GM12892 (cell line): ENCODE measurements at regions not wholly inside any gene's neighbourhood (a gene's known extent, or its start where the extent isn't known, plus 50 kb on each side); places are given as distances from the start of the nearest gene placed in this dataset.

Source experiments
- DNase-seq: peaks from one replicate; pipeline ENCODE4 v3.0.0; 2011; ENCODE audit not compliant: insufficient read length
- FAIRE-seq: peaks from 2 replicates; lab custom pipeline; 2011; peaks lifted over from hg19 to GRCh38; lab: Jason Lieb, UNC
- POLR2A ChIP-seq: IDR thresholded peaks from 2 replicates; pipeline ENCODE4 v1.6.1; 2011; ENCODE audit warnings: low read depth, low read length, control low read depth
- POLR2AphosphoS5 ChIP-seq: IDR thresholded peaks from 2 replicates; pipeline ENCODE4 v1.6.1; 2011; ENCODE audit warnings: low read depth, low read length, control low read depth
- TAF1 ChIP-seq: IDR thresholded peaks from 2 replicates; pipeline ENCODE4 v1.6.1; 2011; ENCODE audit warnings: low read depth, mild to moderate bottlenecking, control low read depth, low read length, borderline replicate concordance

DNA sequence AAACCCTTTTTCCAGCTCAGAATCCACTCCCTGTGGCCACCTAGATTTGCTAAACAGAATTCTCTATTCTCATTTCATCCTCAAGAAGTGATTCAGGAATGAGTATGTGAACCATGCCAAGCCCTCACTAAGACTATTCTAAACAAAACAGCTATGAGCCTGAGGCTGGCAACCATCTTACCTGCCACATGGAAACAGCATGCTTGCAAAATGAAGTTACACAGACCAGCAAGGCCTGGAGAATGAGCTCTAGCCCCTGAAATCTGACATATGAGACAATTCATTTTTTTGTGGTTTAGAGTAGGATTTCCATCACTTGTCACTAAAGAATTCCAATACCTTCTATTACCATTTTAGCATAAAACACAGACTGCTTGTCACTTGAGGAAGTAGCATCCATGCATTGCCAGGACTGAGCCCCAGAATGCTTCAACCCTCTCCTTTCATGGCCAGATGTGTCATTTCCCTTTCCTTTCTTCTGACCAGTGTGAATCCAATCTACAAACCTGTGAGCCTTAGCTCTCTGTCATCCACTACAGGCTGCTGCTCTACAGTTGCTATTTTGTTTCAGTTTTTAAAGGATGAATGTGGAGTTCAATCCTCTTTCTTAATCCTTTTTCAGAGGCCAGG, 744.3 kb upstream of the ACVR2A start:
- no peak for DNase-seq
- no peak for FAIRE-seq
- TF ChIP-seq TAF1: no peak
- no peak for TF ChIP-seq POLR2A
- no peak for TF ChIP-seq POLR2AphosphoS5

DNA sequence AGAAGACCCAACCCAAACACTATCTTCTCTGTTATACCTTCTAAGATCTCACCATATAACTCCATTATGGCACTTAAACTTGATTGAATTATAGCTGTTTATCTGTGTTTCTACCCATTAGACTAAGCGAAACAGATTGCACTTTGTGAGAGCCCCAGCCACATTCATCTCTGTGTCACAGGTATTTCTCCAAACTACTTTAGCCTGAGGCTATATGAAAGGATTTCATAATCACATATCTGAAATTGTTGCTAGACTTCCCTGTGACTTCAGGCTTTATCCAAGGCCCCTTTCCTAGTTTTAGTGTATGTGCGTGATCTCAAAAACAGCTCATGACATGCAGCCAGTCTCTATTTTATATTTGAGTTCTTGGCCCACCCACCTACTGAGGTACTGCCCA, 745.0 kb upstream of the ACVR2A start:
- FAIRE-seq (no peak), DNase-seq (no peak)
- no peak for TF ChIP-seq TAF1
- TF ChIP-seq POLR2AphosphoS5: no peak
- TF ChIP-seq POLR2A: no peak

DNA sequence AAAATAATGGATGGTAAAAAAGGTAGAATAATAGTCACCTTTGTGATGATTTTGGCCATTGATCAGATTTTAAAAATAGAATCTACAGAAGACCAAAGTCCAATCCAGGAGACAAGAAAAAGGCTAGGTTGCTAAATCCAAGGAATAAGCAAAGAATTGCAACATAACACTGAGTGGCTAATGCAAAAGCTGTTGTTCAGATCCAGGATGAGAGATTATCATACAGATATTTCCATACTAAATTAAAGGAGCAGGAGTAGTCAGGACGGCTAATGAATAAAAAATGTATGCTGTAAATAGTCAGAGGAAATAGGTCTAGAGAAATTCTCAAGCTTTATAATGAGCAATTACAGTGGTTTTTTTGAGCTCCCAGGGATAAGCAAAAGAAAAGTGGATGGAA, 745.9 kb upstream of the ACVR2A start:
- FAIRE-seq (no peak), DNase-seq (no peak)
- no peak for TF ChIP-seq POLR2A
- no peak for TF ChIP-seq TAF1
- no peak for TF ChIP-seq POLR2AphosphoS5

DNA sequence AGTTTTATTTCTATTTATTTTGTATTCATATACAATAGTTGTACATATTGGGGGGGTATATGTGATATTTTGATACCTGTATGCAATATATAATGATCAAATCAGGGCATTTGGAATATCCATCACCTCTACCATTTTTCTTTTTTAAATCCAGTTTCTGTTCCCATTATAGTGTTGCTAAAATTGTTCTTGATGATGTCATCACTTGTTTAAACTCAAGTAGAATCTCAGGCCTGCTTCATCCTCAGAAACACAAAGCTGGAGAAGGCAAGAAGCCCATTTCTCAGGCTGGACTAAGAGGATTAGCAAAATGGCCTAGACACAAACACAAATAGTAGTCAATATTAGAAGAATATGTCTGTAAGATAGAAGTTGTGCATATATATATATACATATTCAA, 747.1 kb upstream of the ACVR2A start:
- no peak for DNase-seq
- no peak for FAIRE-seq
- no peak for TF ChIP-seq POLR2AphosphoS5
- TF ChIP-seq TAF1: no peak
- no peak for TF ChIP-seq POLR2A

DNA sequence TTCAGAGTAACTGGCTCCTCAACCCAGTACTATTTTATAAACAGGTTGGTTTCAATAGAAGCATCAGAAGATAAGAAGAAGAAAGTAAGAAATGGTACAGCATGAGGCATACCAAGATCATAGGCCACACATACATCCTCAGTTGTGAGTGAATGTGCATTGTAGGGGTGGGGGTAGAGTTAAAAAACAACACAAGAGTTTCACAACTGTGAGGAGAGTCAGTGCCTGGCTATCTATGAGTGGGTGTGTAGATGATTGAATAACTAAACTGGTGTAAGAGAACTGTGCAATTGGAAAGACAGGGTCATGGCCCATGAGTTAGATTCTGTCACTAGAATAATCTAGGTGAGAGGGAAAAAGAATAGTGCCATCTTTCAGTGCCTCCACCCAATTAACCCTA, 748.2 kb upstream of the ACVR2A start:
- DNase-seq (no peak), FAIRE-seq (no peak)
- no peak for TF ChIP-seq POLR2A
- no peak for TF ChIP-seq POLR2AphosphoS5
- no peak for TF ChIP-seq TAF1

DNA sequence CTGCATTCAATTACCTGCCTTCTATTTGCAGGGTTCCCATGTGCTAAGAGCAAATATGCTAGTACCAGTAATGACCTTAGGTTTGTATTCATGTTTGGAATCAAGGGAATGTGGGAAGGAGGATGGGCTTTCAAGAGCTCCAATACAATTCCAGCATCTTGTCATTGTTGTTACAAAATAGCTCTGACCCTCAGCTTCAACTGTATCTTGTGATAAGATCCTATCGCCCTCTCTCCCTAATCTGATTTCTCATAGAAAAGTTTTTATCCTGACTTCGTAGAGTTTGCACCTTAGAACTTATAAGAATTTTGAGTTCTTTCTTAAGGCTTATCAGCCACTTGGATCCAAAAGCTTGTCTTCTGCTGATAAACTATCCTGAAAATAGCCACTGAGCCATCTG, 749.5 kb upstream of the ACVR2A start:
- TF ChIP-seq POLR2A (no peak), POLR2AphosphoS5 (no peak), TAF1 (no peak)
- DNase-seq (no peak), FAIRE-seq (no peak)

DNA sequence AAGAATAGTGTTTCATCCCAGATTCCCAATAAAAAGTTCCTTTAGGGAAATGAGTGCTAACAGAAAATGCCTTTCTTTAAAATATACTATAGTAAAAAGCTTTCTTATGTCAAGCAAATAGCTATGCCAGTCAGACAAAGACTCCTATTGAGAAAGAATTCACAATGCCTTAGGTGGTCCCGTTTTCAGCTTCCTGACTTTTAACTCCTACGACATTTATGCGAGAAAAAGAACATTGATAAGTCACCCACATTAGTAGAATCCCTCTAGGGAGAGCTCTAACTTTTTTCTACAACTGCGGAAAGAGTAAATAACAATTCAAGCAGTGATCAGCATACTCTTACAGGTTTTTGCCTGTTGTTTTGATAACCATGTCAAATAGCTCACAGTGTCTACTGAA, 750.8 kb upstream of the ACVR2A start:
- no peak for FAIRE-seq
- TF ChIP-seq TAF1: no peak
- no peak for TF ChIP-seq POLR2AphosphoS5
- no peak for TF ChIP-seq POLR2A

DNA sequence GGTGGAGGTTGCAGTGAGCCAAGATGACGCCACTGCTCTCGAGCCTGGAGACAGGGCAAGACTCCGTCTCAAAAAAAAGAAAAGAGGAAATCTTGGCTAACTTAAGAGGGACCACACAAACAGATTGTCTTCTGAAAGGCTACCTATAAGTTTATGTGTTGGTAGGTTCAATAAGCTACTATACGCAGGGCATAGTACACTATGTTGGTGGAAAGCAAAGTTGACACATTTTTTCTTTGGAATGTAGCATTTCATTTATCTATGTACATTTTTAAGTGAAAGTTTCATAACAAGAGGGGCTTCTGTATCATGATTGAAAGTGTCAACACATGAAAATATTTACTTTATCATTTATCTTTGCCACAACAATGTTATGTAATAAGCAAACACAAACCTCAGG, 752.6 kb upstream of the ACVR2A start:
- FAIRE-seq (no peak), DNase-seq (no peak)
- no peak for TF ChIP-seq TAF1
- no peak for TF ChIP-seq POLR2AphosphoS5
- TF ChIP-seq POLR2A: no peak

More for the DNA sequence above, 750.8 kb upstream of the ACVR2A start:
- DNase-seq: no peak

DNA sequence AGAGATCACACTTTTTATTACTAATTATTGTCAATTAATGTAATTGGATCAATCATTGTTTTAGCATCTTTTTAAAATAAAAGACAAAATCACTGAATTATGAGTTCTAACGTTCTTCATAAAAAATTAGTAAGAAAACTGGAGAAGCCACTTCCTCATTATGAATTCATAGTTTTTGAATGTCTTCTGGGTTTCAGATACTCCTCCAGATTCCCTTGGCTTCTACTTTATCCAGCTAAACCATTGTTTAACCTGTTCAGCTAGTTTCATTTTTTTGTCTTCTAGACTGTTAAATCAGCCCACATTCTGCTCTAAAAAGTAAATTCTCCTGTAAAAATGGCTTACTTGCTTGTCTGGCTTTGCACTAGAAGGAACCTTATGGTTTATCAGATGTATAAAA, 753.4 kb upstream of the ACVR2A start:
- TF ChIP-seq TAF1: no peak
- TF ChIP-seq POLR2AphosphoS5: no peak
- no peak for TF ChIP-seq POLR2A
- no peak for FAIRE-seq

DNA sequence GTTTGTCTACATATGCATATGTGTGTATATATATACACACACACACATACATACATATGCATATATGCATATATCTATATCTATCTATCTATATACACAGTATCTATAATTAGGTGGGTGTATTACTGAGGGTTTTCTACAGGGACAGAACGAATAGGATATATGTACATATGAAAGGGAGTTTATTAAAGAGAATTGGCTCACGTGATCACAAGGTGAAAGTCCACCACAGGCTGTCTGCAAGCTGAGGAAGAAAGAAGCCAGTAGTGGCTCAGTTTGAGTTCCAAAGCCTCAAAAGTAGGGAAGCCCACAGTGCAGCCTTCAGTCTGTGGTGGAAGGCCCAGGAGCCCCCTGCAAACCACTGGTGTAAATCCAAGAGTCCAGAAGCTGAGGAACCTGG, 756.0 kb upstream of the ACVR2A start:
- DNase-seq: no peak
- FAIRE-seq: no peak
- TF ChIP-seq POLR2AphosphoS5: no peak
- no peak for TF ChIP-seq TAF1
- TF ChIP-seq POLR2A: no peak

More for the DNA sequence above, 753.4 kb upstream of the ACVR2A start:
- DNase-seq: no peak

DNA sequence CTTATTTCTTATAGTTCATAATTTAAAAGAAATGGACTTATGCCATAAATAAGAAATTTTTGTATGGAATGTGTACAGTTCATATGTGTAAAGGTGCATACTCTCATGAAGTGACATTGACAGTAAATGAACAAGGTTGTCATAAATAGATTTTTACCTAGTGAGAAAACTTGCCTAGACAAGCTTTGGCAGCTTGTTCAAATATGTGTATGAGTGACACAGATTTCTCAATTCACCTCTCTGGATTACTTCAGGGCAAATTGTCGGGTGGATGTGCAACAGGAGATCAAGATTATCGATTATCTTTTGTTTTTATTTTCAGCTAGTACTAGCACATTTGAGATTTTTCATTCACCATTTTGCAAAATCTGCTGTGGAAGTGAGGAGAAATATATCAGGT, 758.1 kb upstream of the ACVR2A start:
- TF ChIP-seq POLR2AphosphoS5: no peak
- no peak for TF ChIP-seq POLR2A
- no peak for TF ChIP-seq TAF1
- DNase-seq: no peak
- no peak for FAIRE-seq

DNA sequence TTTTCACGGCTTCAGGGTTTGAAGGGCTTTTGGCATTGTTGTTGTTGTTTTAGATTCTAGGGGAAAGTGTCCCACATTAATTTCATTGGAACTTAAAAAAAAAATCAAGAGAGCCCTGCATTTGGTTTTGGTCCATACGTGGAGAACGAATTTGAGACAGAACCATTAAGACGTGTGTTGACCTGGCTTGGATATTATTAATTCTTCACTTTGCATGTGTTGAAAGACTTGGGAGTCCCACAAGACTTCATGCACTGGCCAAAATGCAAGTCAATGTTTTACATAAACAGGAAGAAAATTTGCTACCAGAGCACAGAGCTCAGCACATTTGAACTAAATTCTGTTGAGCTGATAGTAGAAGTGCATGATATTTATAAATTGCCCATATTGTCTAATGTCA, 761.2 kb upstream of the ACVR2A start:
- FAIRE-seq (peak; percentile 9), DNase-seq (no peak)
- TF ChIP-seq POLR2A (no peak), TAF1 (no peak), POLR2AphosphoS5 (no peak)
